HG03060 (cell line): ENCODE measurements at regions not wholly inside any gene's neighbourhood (a gene's known extent, or its start where the extent isn't known, plus 50 kb on each side); places are given as distances from the start of the nearest gene placed in this dataset.
A peak's percentile ranks its signal among the peaks of the same experiment; 100 is the strongest.
"Not testable (repeated sequence)": the region's sequence is repeated elsewhere in the genome, so short reads cannot be mapped to it uniquely, and the experiment has no call there.

ENCODE experiments used
- ATAC-seq: cut with Tn5 transposase; IDR thresholded peaks from one replicate; pipeline ENCODE4 v1.9.1; 2021; ENCODE audit warnings: low read depth, moderate number of reproducible peaks; ENCODE audit not compliant: unreplicated experiment

GRCh38 chr6:12602951-12603672 is 113.5 kb upstream of the PHACTR1 start:
- no peak for ATAC-seq

- ATAC-seq, result no peak
These were observed 112.9 kb upstream of the PHACTR1 start for GRCh38 chr6:12603673-12604049.

- ATAC-seq, result peak; percentile 29
These were observed 110.7 kb upstream of the PHACTR1 start for GRCh38 chr6:12605888-12606345.

- no peak for ATAC-seq
These were observed 110.0 kb upstream of the PHACTR1 start for GRCh38 chr6:12606616-12607015.

GRCh38 chr6:12608016-12608860 is 108.3 kb upstream of the PHACTR1 start:
- peak; percentile 49 for ATAC-seq

GRCh38 chr6:12608874-12609273 is 107.7 kb upstream of the PHACTR1 start:
- no peak for ATAC-seq

GRCh38 chr6:12609751-12610150 is 106.8 kb upstream of the PHACTR1 start:
- ATAC-seq, result no peak

- no peak for ATAC-seq
These were observed 105.7 kb upstream of the PHACTR1 start for GRCh38 chr6:12610862-12611261.

GRCh38 chr6:12613811-12614210 is 102.8 kb upstream of the PHACTR1 start:
- no peak for ATAC-seq

GRCh38 chr6:12614456-12614855 is 102.1 kb upstream of the PHACTR1 start:
- ATAC-seq, result no peak

GRCh38 chr6:12618296-12618695 is 98.3 kb upstream of the PHACTR1 start:
- ATAC-seq, result no peak

- no peak for ATAC-seq
These were observed 94.8 kb upstream of the PHACTR1 start for GRCh38 chr6:12621754-12622153.

- no peak for ATAC-seq
These were observed 94.0 kb upstream of the PHACTR1 start for GRCh38 chr6:12622566-12622965.

GRCh38 chr6:12624142-12624837 is 92.3 kb upstream of the PHACTR1 start:
- ATAC-seq, result no peak

GRCh38 chr6:12627053-12627452 is 89.5 kb upstream of the PHACTR1 start:
- ATAC-seq, result no peak

GRCh38 chr6:12628327-12628726 is 88.2 kb upstream of the PHACTR1 start:
- no peak for ATAC-seq

- not testable (repeated sequence) for ATAC-seq
These were observed 82.8 kb upstream of the PHACTR1 start for GRCh38 chr6:12633746-12634145.

GRCh38 chr6:12635375-12635774 is 81.2 kb upstream of the PHACTR1 start:
- no peak for ATAC-seq

- ATAC-seq, result no peak
These were observed 80.8 kb upstream of the PHACTR1 start for GRCh38 chr6:12635813-12636212.

- no peak for ATAC-seq
These were observed 80.2 kb upstream of the PHACTR1 start for GRCh38 chr6:12636336-12636735.

- ATAC-seq, result peak; percentile 82
These were observed 78.5 kb upstream of the PHACTR1 start for GRCh38 chr6:12637960-12638641.
